Stimulated activated CD8-positive, alpha-beta memory T cell treated with anti-CD3 and anti-CD28 coated beads, Interleukin-7, amount 100 ng/mL, for 48 hours (primary cell): ENCODE measurements at regions not wholly inside any gene's neighbourhood (a gene's known extent, or its start where the extent isn't known, plus 50 kb on each side); places are given as distances from the start of the nearest gene placed in this dataset.
A peak's percentile ranks its signal among the peaks of the same experiment; 100 is the strongest.

Experiments
- DNase-seq, 2 donors: peaks; one replicate each; pipeline ENCODE4 v3.0.0-alpha.2; 2020; ENCODE audit warnings: low read depth in 1 of 2; ENCODE audit errors: extremely low read depth in 1 of 2

DNA sequence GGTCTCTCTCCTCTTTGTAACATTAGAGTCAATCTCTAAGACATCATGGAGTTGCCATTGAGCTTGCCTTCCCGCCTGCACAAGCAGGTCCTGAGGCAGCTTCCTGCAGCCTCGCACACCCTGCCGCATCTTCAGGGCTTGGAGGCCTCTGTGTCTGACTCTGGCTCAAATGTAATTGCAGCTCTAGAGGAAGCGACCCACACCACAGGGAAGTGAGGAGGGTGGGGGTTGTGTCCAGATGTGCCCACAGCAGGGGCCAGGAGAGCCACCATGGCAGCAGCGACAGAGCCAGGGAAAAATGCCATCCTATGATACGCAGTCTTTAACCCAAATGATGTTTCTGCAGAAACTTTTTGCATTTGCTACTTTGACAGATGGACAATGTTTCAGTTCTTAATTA, 216.0 kb upstream of the ZNF32 start:
- DNase-seq, result no peak

DNA sequence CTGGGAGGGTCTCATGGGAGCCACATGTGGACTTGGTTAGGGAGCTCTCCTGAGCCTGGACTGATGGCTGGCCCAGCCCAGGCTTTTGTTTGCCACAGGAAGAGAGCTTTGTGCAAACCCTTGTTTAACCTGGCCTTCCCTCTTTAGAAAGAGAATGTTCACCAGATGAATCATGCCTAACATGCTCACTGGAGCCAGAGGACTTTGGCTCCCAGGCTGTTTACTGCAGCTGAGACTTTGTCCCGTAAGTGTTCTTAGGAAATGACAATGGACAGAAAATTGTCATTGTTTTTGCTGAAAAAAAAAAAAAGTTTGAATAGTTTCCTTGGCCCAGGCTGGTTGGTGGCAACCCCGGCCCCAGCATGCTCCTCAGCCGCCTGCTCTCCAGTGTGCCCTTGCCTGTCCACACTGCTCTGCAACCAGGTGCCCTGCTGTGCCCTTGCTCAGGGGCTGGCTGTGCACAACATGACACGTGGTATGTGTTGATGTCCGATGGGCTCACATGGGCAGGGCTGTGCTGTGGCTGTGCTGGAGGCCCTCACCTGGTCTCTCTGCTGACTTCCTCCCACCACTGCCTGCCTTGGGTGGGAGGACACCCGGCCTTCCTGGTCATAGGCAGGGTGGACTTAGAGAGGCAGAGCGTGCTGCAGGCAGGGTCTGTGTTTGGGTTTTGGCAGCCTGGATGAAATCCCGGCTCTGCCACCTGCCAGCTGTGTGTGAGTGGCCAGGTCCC, 215.3 kb upstream of the ZNF32 start:
- DNase-seq, result no peak

DNA sequence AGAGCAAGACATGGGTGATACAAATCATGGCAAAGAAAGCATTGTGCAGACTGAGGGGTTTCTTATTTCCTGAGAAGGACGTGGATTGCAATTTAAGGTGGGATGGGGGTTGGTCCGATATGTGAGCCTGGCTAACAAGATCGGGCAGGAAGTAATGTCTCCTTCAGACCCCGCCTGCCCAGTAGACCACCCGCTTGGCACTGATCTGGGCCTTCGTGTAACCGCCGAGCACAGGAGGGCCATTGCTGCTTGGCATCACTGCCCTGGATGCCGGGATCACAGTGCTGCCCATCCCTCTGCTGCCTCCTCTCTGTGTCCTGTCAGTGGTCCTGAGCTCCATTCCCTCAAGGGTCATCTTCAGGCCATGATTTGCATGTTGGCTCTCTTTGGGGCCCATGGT, 214.6 kb upstream of the ZNF32 start:
- no peak for DNase-seq

DNA sequence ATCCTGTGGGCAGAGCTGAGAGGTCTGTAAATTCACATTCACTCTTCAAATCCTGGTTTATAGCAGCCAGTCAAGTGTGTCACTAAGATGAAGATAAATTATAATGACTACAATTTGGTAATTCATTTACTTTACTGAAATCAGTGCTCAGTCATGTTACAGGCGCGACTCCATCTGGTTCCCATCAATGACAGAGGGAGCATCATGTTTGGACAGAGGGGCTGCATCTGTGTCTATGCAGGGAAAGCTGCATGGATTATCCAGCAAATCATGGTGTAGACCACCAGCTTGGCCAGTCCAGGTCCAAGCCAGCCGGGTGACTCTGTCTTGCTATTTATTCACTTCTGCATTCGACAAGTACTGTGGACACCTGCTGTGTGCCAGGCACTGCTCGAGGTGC, 214.1 kb upstream of the ZNF32 start:
- no peak for DNase-seq

DNA sequence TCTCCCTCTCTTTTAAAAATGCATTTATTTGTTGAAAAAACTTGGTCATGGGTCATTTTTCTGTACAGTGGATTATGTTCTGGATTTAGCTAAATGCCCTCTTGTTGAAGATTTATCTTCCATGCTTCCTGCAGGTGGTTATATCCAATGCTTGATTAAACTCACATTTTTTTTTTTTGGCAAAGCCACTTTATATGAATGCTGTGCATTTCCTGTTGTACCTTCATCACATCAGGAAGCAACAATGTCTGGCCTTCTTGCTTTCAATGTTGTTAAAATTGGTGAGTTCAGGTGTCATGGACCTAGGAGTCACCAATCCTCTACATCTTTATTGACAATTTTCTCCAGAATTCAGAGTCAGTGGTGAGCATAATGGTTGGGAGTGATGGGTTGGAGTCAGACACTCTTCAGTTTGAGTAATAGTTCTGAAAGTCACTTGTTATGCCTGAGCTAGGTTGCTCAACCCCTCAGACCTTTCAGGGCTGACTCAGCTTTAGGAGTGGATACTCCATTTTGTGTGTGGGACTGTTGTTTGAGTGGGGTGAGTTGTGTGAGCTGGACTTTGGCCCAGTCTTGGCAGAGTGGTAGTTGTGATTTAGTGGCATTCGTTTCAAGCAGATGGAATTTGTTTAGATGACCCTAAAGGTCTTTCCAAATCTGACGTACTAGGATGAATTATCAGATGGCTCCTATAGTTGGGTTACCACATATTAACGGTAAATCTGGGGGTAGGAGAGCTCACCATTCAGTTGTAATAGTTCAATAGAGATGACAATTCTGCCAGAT, 213.5 kb upstream of the ZNF32 start:
- no peak for DNase-seq

DNA sequence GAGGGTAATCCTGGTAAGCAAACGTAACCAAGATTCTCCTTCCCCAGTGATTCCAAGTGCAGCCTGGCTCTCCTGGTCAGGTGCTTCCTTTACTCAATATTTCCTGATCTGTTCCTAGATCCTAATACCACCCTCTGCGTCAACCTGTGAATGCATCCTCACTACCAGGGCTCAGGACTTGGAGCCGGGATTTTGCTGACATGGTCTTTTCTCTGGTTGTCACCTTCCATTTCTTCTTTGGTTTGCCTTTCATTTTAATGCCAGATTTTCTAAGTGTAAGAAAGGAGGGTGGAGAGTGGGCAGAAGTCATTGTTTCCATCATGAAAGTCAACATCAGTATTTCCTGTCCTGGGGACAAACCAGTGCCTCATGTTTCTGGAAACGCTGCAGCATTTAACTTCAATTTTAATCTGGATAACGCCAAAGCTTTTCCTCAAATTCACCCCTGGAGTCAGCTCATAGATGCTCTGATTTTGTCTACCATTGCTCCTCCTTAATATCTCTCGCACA, 210.4 kb upstream of the ZNF32 start:
- DNase-seq, result no peak

DNA sequence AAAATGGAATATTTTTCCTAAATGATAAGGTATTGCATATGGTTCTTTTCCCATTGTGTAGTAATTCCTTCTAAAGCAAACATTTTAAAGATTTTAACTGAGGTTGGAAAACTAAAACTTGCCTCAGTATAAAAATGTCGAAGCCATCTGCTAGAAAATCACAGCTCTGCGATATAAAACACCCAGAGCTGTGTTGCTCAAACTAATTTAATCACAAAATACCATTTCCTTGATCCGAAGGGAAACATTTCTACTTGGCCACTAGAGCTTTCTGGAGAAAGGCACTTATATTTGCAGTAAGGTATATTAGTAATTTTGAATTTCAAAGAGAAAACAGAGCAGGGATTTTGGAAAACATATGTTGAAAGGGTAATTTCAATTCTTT, 209.2 kb upstream of the ZNF32 start:
- DNase-seq, result no peak

DNA sequence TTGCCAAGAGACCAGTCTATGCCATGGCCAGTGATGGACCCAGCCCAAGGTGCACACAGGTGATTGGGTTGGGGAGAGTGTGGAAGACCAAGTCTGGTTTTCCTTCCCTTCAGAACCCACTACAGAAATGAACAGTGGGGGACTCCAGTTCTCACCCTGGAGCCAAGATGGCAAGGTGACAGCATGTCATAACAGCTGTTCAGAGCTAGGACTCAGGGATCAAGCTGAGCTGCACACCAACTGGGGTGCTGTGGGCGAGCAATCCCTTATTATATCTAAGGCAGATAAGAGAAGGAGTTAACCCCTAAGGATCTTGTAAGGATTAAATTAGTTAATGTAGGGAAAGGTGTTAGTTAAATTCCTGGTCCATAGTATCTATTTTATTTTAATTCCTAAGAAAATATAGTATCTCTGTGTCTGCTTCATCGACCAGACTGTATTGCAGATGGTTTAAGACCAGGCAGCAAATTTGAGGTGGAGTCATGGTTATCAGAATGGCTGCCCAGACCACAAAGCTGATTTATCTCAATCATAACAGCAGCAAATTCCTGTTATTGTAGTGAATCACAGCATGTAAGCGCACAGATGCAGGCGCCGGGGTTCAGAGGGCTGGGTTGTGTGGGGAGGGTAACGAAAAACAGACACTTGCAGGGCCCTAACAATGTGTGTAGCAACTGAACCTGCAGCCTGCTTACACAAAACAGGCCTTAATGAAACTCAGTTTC, 208.7 kb upstream of the ZNF32 start:
- DNase-seq, result peak in 1 of 2 donors; percentile 8

DNA sequence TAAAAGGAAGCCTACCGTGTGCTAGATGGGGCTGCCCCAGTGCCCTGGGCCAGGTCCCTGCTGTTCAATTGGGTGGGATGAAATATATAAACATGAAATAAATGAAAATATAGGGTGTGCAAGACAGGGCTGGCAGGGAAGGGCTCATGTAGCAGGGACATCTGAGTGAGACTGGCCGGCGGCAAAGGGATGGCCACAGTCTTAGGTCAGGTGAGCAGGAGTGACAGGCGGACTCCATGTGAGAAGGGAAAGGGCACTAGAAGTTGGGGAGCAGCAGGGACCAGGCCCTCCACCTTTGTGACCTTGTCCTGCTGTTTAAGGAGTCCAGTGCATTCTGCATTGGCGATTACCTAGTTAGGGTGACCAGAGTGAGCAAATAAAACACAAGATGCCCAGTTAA, 207.6 kb upstream of the ZNF32 start:
- DNase-seq, result no peak

DNA sequence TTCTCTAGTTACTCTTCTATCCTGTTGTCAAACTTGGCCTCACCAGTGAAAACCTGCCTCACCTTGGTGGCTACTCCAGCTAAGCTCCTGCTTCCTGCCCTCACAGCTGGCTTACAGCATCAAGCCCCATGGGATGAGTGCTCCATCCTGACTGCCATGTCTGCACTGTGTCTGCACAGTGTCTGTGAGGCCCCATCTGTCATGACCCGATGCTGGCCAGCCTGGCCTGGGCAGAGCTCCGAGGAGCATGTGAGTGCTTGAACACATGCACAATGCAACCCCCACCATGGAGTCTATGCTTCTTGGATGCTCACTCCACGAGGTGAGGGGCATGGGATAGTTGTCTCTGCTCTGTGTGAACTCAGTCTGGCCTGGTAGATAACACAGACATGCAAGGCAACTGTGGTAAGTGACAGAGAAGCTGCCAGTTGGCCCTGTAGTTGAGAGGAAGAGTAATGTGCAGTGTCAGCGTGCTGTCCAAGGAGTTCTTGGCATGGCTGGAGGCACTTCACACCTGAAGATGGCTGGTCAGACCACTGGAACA, 207.1 kb upstream of the ZNF32 start:
- DNase-seq, result no peak

DNA sequence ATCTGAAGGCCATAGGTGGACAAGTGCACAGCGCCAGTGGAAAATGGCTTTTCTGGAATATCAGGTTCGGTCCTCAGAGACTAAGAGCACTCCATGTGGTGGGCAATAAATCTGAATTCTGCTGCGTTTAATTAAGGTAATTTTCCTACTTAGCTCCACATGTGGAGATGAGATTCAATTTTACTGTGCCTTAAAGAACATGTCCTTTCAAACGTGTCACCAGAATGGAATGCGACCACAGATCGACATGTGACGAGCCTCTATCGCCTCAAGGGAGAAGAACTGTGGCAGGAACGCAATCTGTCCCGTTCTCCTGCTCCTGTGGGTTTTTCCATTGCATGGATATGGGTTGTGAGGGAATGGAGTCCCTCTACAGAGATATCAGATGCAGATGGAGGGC, 205.3 kb upstream of the ZNF32 start:
- DNase-seq, result no peak

DNA sequence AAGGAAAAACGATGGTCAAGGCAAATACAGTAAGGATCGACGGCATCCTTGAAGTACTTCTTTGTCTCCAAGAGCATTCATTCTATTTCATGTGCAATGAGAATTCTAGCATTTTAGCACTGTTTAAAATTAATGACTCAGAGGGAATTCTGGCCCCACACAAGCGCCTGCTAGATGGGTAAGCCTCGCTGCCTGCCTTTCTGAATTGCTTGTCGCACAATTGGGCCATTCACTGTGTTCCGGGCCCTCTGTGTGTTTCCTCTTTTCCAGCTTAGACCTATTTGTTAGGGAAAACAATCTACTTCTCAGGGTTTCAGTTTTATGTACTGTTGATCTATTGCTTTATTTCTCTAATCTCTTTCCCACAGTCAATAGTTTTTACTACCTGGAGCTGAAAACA, 204.7 kb upstream of the ZNF32 start:
- no peak for DNase-seq

DNA sequence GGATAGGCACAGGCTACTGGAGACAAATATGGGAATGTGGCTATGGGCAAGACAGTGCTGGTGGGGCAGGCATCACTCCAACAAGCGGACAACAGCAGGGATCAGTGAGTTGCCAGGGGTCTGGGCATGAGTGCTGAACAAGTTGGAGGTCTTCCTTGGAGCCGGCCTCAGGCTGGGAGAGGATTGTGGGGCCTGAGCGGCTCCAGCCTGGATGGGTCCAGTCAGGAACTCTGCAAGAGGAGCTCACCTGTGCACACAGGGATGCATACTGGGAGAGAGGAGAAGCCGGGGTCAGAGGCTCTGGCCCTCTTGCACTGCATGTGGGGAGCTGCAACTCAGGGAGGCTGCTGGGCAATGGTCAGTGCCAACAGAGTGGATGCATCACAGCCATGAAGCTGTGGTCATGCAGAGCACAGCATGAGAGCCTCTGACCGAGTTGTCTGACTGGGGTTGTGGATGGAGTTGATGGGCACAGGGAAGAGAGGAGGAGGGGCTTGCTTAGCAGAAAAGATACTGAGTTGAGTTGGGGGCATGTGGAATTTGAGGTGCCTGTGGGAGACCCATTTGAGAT, 204.0 kb upstream of the ZNF32 start:
- DNase-seq, result no peak

DNA sequence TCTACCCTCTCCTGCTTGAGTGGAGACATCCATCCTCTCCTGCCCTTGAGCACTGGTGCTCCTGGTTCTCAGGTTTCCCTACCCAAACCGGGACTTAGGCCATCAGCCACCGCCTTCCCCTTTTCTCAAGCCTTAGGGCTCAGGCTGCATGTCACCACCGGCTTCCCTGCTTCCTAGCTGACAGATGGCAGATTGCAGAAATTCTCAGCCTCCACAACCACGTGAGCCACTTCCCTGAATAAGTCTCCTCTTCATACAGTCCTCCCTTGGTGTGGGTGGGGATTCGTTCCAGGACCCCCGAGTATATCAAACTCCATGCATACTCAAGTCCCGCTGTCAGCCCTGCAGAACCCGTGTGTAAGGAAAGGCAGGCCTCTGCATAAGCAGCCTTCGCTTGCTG, 203.5 kb upstream of the ZNF32 start:
- no peak for DNase-seq

DNA sequence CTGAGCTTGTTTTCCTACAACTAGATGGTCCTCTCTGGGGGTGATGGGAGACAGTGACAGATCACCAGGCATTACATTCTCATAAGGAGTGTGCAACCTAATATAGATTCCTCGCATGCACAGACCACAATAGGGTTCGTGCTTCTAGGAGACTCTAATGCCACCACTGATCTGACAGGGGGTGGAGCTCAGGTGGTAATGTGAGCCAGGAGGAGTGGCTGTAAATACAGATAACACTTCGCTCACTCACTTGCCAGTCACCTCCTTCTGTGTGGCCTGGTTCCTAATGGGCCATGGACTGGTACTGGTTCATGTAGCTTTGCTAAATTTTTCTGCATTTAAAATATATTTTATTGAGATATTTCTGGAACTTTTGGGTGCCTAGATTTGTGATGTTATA, 202.3 kb upstream of the ZNF32 start:
- no peak for DNase-seq

DNA sequence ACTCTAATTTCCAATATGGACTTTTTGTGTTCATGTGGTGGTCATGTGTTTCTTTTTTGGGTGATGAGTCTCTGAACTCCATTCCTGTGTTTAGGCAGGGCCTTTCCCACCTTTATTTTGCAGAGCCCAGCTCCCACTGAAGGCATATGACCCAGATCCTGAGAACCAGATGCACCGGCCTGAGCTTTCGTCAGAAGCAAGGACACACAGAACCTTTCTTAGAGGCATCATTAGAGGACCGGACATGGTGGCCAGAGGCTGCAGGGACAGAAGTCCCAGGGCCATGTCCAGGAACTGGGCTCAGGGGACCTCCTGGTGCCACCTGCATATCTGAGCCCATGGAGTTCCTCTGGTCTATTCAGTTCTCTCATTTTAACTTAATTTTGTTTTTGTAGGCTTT, 200.9 kb upstream of the ZNF32 start:
- no peak for DNase-seq

DNA sequence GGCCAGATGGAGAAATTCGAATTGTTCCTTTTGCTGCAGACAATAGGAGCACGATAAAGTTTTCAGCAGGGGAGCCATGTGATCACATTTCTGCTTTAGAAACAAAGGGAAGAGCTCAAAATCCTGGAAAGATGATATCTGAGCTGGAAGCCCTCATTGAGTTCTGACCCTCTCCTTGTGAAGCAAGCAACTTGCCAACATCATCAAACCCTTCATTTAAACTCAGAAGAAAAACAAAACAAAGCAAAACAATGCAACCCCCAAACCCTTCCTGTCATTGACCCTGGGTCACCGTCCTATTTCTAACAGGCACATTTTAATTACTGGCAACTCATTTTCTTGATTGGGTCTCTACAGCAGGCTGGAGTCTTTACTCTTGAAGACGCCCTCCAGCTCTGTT, 198.3 kb upstream of the ZNF32 start:
- DNase-seq, result no peak

DNA sequence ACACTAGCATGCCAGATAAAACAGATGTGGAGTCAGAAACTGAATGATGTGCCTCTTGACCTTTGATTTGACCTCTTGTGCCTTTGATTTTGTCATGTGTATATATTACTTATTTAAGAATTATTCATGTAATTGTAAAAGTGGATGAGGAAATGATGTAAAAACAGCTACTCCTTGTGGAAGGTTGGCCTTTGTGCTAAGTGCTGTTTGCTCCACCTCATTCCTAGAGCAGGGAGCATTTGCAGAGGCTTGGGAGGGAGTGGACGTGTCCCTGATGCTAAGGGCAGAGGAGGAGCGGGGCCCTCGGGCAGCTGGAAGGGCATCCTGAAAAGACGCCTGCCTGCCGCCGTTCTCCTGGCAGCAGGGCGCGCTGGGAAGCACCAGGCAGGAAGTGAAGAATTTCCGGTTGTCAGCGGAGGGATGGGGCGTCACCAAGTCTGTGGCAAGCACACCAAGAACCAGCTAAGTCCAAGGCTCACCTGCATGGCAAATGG, 197.6 kb upstream of the ZNF32 start:
- peak; percentile 3 to 8 for DNase-seq

DNA sequence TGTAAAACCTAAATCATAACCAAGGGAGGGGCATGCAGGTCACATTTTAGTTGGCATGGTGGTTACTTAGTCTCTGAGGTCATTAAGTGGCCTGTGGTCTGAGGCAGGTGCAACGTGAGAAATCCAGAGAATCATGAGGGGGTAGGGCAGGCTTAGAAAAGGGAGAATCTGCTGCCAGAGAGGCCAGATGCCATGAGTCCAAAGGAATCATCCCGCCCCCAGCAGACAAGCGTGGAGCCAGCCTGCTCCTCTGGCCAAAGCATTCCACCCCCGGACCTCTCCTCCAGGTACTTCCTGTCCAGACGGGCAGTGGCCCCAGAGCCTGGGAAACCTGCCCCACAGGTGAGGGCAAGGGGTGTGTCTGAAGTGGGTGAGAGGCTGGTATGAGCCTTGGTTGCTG, 196.4 kb upstream of the ZNF32 start:
- DNase-seq, result no peak

DNA sequence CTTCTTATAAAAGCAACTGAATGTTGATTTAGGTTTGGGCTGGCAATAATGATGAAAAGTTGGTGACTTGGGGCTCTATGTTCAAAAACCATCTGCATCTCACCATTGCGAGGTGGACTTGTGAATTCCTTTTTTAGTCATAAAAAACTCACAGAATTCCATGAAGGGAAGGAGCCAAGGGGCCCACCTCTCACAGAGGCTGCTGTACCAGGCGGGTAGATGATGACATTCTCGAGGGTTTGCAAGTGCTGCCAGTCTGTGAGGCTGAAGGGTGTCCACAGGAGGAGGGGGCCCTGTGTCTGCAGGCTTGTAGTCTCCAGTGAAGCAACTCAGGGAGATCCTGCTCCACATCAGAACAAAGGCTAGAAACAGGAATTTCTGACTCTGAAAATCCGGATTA, 195.5 kb upstream of the ZNF32 start:
- DNase-seq, result no peak
